ENCODE measurements at regions not wholly inside any gene's neighbourhood (a gene's known extent, or its start where the extent isn't known, plus 50 kb on each side); places are given as distances from the start of the nearest gene placed in this dataset.

- H3K4me3 ChIP-seq (ENCODE audit: low read depth, low read length) = no peak overlapping the region
- no peak for DNase-seq (ENCODE audit: low read depth)
- no peak for TF ChIP-seq MYC (IDR thresholded peaks at IDR 0.05; ENCODE audit: low read depth, low read length)
- TF ChIP-seq, protein P1, sequence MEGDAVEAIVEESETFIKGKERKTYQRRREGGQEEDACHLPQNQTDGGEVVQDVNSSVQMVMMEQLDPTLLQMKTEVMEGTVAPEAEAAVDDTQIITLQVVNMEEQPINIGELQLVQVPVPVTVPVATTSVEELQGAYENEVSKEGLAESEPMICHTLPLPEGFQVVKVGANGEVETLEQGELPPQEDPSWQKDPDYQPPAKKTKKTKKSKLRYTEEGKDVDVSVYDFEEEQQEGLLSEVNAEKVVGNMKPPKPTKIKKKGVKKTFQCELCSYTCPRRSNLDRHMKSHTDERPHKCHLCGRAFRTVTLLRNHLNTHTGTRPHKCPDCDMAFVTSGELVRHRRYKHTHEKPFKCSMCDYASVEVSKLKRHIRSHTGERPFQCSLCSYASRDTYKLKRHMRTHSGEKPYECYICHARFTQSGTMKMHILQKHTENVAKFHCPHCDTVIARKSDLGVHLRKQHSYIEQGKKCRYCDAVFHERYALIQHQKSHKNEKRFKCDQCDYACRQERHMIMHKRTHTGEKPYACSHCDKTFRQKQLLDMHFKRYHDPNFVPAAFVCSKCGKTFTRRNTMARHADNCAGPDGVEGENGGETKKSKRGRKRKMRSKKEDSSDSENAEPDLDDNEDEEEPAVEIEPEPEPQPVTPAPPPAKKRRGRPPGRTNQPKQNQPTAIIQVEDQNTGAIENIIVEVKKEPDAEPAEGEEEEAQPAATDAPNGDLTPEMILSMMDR (IDR thresholded peaks at IDR 0.05; ENCODE audit: low read depth, low read length) = no peak
- TF ChIP-seq POLR2A (IDR thresholded peaks at IDR 0.05; ENCODE audit: extremely low read depth, insufficient read length) = no peak
- TF ChIP-seq MAX (IDR thresholded peaks at IDR 0.05; ENCODE audit: low read depth, low read length) = no peak
Measured at GRCh38 chr1:104463126-104463697, 713.5 kb downstream of the AMY1C start.

DNA sequence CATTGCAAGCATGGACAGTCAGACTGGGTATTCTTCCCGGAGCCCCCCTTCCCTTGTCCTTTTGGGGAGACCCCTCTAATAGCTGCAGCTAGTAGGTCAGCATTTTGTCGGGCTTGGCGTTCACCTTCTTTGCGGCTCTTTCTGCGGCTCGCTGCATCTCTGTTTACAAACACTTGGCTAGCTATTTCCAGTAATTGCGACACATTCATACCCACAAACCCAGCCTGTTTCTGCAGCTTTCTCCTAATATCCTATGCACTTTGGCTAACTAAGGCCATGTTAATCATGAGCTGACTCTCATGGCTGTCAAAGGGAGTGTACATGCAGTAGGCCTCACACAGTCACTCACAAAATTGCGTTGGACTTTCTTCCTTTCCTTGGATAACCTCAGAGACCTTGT, 716.4 kb downstream of the AMY1C start:
- no peak for TF ChIP-seq MAX (IDR thresholded peaks at IDR 0.05; ENCODE audit: low read depth, low read length)
- TF ChIP-seq, protein P1 (IDR thresholded peaks at IDR 0.05; ENCODE audit: low read depth, low read length) = no peak
- TF ChIP-seq POLR2A (IDR thresholded peaks at IDR 0.05; ENCODE audit: extremely low read depth, insufficient read length) = no peak
- no peak for TF ChIP-seq MYC (IDR thresholded peaks at IDR 0.05; ENCODE audit: low read depth, low read length)
- DNase-seq (ENCODE audit: low read depth) = no peak
- no peak overlapping the region for H3K4me3 ChIP-seq (ENCODE audit: low read depth, low read length)

GRCh38 chr1:104467590-104467989, 717.9 kb downstream of the AMY1C start:
- H3K4me3 ChIP-seq (ENCODE audit: low read depth, low read length) = no peak overlapping the region
- no peak for DNase-seq (ENCODE audit: low read depth)
- TF ChIP-seq MYC (IDR thresholded peaks at IDR 0.05; ENCODE audit: low read depth, low read length) (no peak), POLR2A (IDR thresholded peaks at IDR 0.05; ENCODE audit: extremely low read depth, insufficient read length) (no peak), MAX (IDR thresholded peaks at IDR 0.05; ENCODE audit: low read depth, low read length) (no peak)
- TF ChIP-seq, protein P1 (IDR thresholded peaks at IDR 0.05; ENCODE audit: low read depth, low read length) = no peak

DNA sequence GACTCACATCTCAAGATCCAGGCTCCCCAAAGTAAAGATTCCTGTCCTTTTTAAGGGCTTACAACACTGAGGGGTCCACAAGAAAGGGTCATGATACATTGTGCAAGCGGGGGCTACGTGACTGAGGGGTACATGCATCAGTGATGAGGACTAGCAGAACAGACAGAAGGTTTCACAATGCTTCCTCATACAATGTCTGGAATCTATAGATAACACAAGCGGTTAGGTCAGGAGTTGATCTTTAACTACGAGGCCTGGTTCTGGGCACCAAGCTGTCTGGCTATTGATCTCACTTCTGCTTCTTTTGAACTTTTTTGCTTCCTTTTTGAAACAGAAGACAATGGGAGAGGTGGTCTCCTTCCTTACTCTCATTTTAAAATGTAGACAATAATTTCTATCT, 718.6 kb downstream of the AMY1C start:
- no peak overlapping the region for H3K4me3 ChIP-seq (ENCODE audit: low read depth, low read length)
- DNase-seq (ENCODE audit: low read depth) = no peak
- TF ChIP-seq POLR2A (IDR thresholded peaks at IDR 0.05; ENCODE audit: extremely low read depth, insufficient read length) = no peak
- TF ChIP-seq, protein P1 (IDR thresholded peaks at IDR 0.05; ENCODE audit: low read depth, low read length) = no peak
- no peak for TF ChIP-seq MYC (IDR thresholded peaks at IDR 0.05; ENCODE audit: low read depth, low read length)
- no peak for TF ChIP-seq MAX (IDR thresholded peaks at IDR 0.05; ENCODE audit: low read depth, low read length)

- TF ChIP-seq, protein P1 (IDR thresholded peaks at IDR 0.05; ENCODE audit: low read depth, low read length) = no peak
- TF ChIP-seq MAX (IDR thresholded peaks at IDR 0.05; ENCODE audit: low read depth, low read length) (no peak), MYC (IDR thresholded peaks at IDR 0.05; ENCODE audit: low read depth, low read length) (no peak), POLR2A (IDR thresholded peaks at IDR 0.05; ENCODE audit: extremely low read depth, insufficient read length) (no peak)
- no peak for DNase-seq (ENCODE audit: low read depth)
- no peak overlapping the region for H3K4me3 ChIP-seq (ENCODE audit: low read depth, low read length)
Measured at GRCh38 chr1:104476126-104476525, 726.4 kb downstream of the AMY1C start.
